ENCODE measurements at regions not wholly inside any gene's neighbourhood (a gene's known extent, or its start where the extent isn't known, plus 50 kb on each side); places are given as distances from the start of the nearest gene placed in this dataset.
A peak's percentile ranks its signal among the peaks of the same experiment; 100 is the strongest.
"Not testable (repeated sequence)": the region's sequence is repeated elsewhere in the genome, so short reads cannot be mapped to it uniquely, and the experiment has no call there.

- no peak for DNase-seq (ENCODE audit: low read depth in 2 of 2)
Observed at GRCh38 chr22:22346401-22347107, 102.0 kb downstream of the VPREB1 start.

- no peak for DNase-seq (ENCODE audit: low read depth in 2 of 2)
Observed at GRCh38 chr22:22348127-22348814, 103.7 kb downstream of the VPREB1 start.

DNA sequence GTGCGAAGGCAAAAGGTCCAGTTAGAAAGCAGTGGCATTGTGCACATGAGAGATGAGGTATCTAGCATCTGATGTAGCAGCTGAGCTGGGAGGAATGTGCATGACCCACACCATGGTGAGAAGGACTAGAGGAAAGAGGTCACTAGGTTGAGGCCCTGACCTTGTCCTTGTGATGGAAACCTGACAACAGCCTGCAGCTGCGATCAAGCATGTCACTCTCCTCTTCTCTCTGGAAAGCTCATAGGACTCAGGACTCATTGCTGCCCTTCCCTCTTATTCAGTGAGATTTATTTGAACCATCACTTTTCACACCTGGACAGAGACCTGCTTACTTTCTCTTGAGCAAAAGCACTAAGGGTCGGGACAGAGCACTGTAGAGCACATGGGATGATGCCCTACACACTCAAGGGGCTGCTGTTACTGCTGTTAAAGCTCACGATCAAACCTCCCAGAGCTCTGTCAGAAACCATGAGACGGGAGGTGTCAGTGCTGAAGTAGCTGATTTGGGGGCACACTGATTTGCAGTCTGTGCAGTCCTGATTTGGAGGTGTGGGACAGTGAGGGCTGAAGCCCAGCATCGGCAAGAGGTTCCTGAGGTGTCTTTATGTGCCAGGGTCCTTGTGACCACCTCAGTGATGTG lies 104.3 kb downstream of the VPREB1 start:
- DNase-seq (ENCODE audit: low read depth in 2 of 2): no peak

DNA sequence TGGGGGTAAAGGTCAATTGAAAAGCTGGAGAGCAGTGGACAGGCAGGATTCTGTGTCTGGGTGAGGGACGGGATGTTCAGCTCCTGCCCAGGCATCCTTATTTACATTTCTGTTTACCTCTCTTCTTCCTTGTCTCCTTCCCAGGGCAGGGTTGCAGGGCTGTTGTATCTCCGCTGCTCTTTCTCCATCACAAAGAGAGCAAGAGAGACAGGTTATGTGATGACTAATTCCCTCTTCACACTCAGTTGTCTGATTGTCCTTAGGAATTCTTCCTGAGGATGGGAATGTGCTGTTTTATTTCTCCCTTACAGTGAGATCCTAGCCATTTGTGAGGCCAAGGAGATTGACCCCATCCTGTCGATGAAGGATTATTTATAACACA lies 104.9 kb downstream of the VPREB1 start:
- no peak for DNase-seq (ENCODE audit: low read depth in 2 of 2)

- no peak for DNase-seq (ENCODE audit: low read depth in 2 of 2)
Observed at GRCh38 chr22:22351366-22351765, 106.8 kb downstream of the VPREB1 start.

- no peak for DNase-seq (ENCODE audit: low read depth in 2 of 2)
Observed at GRCh38 chr22:22352371-22352999, 107.9 kb downstream of the VPREB1 start.

DNA sequence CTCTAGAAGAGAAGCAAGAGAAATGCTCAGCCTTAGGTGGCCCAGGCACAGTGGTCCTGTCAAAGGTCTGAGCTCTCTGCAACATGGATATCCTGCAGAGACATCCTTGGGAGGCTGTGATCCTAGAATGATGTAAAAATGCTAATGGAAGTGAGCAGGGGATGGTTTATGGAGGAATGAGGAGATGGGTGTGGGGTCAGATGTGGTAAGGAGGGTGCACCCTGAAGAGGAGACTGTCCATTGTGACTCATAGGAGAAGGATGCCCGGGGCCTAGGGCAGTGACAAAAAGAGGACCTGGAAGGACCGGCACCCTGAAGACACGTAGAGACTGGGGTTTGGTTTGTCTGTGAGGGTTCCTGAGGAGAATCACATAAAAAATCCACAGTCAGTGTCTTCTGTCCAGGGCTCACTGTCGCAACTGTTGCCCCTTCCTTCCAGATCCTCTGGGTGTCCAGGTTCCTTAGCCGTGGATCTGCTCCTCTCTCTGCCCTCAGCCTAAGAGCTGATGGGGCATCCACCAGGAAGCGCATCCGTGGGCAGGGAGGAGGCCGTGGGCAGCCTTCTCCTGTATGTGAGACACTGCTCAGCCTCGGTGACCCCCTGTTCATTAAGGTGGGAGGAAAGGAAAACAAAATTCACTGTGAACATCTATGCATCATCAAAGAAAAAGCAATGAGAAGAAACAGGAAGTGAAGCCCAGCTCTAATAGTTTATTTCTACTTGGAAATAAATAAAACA lies 110.7 kb downstream of the VPREB1 start:
- no peak for DNase-seq (ENCODE audit: low read depth in 2 of 2)

DNA sequence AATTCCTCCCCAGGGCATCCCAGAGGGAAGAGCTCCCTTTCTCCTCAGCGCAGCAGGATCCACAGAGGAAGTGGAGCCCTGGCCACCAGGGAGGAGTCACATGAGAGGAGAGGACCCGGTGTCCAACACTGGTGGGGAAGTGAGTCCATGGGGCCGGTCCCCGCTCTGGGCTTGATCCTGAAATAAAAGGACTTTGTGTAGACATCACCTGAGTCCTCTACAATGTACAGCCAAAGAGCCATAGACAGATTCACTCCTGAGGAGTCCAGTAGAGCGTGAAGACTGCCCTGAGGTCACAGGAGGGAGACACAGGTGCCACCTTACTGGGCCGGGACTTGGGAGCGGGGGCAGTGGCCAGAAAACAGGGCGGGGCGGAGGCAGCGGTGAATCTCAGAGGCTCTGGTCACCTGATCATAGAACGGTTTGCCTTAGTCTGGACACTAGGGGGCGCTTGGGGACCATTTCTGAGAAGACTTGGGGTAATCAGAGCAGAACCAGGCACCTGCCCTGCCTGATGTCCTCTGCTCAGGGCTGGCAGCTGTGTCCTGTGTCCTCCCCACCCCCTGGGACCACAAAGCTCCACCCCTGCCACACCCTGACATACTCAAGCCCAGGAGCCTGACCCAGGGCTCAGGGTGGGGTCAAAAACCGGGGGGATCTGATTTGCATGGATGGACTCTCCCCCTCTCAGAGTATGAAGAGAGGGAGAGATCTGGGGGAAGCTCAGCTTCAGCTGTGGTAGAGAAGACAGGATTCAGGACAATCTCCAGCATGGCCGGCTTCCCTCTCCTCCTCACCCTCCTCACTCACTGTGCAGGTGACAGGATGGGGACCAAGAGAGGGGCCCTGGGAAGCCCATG lies 112.7 kb downstream of the VPREB1 start:
- DNase-seq (ENCODE audit: low read depth in 2 of 2): peak; percentile 6 to 64

- no peak for DNase-seq (ENCODE audit: low read depth in 2 of 2)
Observed at GRCh38 chr22:22358152-22358551, 113.6 kb downstream of the VPREB1 start.

- no peak for DNase-seq (ENCODE audit: low read depth in 2 of 2)
Observed at GRCh38 chr22:22358686-22359085, 114.1 kb downstream of the VPREB1 start.

DNA sequence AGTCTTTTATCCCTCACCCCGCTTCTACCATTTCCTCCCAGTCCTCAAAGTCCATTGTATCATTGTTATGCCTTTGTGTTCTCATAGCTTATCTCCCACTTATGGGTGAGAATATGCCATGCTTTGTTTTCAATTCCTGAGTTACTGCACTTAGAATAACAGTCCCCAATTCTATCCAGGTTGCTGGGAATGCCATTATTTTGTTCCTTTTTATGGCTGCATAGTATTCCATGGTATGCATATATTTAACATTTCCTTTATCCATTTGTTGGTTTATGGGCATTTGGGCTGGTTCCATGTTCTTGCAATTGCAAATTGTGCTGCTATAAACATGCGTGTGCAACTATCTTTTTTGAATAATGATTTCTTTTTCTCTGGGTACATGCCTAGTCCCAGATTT lies 114.9 kb downstream of the VPREB1 start:
- no peak for DNase-seq (ENCODE audit: low read depth in 2 of 2)

- no peak for DNase-seq (ENCODE audit: low read depth in 2 of 2)
Observed at GRCh38 chr22:22360014-22360413, 115.4 kb downstream of the VPREB1 start.

- DNase-seq (ENCODE audit: low read depth in 2 of 2): no peak
Observed at GRCh38 chr22:22362311-22362710, 117.7 kb downstream of the VPREB1 start.

GRCh38 chr22:22362936-22363335 lies 118.3 kb downstream of the VPREB1 start:
- DNase-seq (ENCODE audit: low read depth in 2 of 2): no peak

- no peak for DNase-seq (ENCODE audit: low read depth in 2 of 2)
Observed at GRCh38 chr22:22364207-22364606, 119.6 kb downstream of the VPREB1 start.

GRCh38 chr22:22366537-22366936 lies 122.0 kb downstream of the VPREB1 start:
- DNase-seq (ENCODE audit: low read depth in 2 of 2): no peak

- DNase-seq (ENCODE audit: low read depth in 2 of 2): no peak
Observed at GRCh38 chr22:22368516-22368915, 123.9 kb downstream of the VPREB1 start.

DNA sequence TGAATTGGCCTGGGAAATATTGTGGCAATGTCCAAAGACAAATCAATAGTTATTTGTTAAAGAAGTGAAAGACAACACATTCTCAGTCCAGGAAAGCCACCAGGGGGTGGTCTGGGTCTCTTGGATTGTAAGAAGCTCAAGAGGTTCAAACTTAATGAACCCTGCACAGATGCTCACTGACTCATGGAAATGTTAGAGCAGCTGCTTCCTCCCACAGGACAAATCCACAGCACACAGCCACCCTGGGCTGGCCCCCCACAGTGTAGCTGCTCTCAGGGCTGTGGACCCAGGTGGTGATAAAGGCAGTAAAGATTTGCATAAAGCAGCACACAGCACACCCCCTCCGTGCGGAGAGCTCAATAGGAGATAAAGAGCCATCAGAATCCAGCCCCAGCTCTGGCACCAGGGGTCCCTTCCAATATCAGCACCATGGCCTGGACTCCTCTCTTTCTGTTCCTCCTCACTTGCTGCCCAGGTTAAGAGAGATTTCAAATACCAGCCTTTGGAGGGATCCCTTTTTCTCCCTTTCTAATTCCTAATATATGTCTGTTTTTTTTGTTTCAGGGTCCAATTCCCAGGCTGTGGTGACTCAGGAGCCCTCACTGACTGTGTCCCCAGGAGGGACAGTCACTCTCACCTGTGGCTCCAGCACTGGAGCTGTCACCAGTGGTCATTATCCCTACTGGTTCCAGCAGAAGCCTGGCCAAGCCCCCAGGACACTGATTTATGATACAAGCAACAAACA lies 124.8 kb downstream of the VPREB1 start:
- not testable (repeated sequence) for DNase-seq (ENCODE audit: low read depth in 2 of 2)

- DNase-seq (ENCODE audit: low read depth in 2 of 2): no peak
Observed at GRCh38 chr22:22369964-22370270, 125.3 kb downstream of the VPREB1 start.

- no peak for DNase-seq (ENCODE audit: low read depth in 2 of 2)
Observed at GRCh38 chr22:22371031-22371541, 126.5 kb downstream of the VPREB1 start.

Measured in dermis microvascular lymphatic vessel endothelial cell (primary cell).